HG03342 (cell line): ENCODE measurements at regions not wholly inside any gene's neighbourhood (a gene's known extent, or its start where the extent isn't known, plus 50 kb on each side); places are given as distances from the start of the nearest gene placed in this dataset.

ENCODE experiments used
- ATAC-seq: cut with Tn5 transposase; IDR thresholded peaks from one replicate; pipeline ENCODE4 v1.9.1; 2021; ENCODE audit warnings: mild to moderate bottlenecking, moderate library complexity; ENCODE audit not compliant: unreplicated experiment

GRCh38 chr11:45597097-45597496 is 68.3 kb downstream of the CHST1 start:
- no peak for ATAC-seq

- ATAC-seq: no peak
Observed at GRCh38 chr11:45596571-45596970, 68.9 kb downstream of the CHST1 start.

GRCh38 chr11:45593992-45594391 is 71.4 kb downstream of the CHST1 start:
- no peak for ATAC-seq

GRCh38 chr11:45592636-45593035 is 72.8 kb downstream of the CHST1 start:
- ATAC-seq: no peak

- ATAC-seq: no peak
Observed at GRCh38 chr11:45590743-45591142, 74.7 kb downstream of the CHST1 start.

GRCh38 chr11:45585205-45585604 is 80.2 kb downstream of the CHST1 start:
- ATAC-seq: no peak

- no peak for ATAC-seq
Observed at GRCh38 chr11:45583981-45584566, 81.3 kb downstream of the CHST1 start.

GRCh38 chr11:45580399-45580798 is 85.0 kb downstream of the CHST1 start:
- no peak for ATAC-seq

GRCh38 chr11:45578316-45578715 is 87.1 kb downstream of the CHST1 start:
- ATAC-seq: no peak

- no peak for ATAC-seq
Observed at GRCh38 chr11:45577752-45578151, 87.7 kb downstream of the CHST1 start.

- no peak for ATAC-seq
Observed at GRCh38 chr11:45576461-45577215, 88.8 kb downstream of the CHST1 start.

- ATAC-seq: no peak
Observed at GRCh38 chr11:45573728-45574127, 91.7 kb downstream of the CHST1 start.

- no peak for ATAC-seq
Observed at GRCh38 chr11:45572354-45573123, 92.9 kb downstream of the CHST1 start.

- no peak for ATAC-seq
Observed at GRCh38 chr11:45569776-45570175, 95.6 kb downstream of the CHST1 start.

GRCh38 chr11:45568049-45568448 is 97.4 kb downstream of the CHST1 start:
- ATAC-seq: no peak

- no peak for ATAC-seq
Observed at GRCh38 chr11:45565446-45565988, 99.9 kb downstream of the CHST1 start.

- ATAC-seq: no peak
Observed at GRCh38 chr11:45563810-45564209, 101.6 kb downstream of the CHST1 start.

GRCh38 chr11:45563171-45563570 is 102.3 kb downstream of the CHST1 start:
- no peak for ATAC-seq

GRCh38 chr11:45560913-45561281 is 104.5 kb downstream of the CHST1 start:
- no peak for ATAC-seq

GRCh38 chr11:45560155-45560912 is 105.1 kb downstream of the CHST1 start:
- no peak for ATAC-seq
